GM12878 (cell line): ENCODE measurements at regions not wholly inside any gene's neighbourhood (a gene's known extent, or its start where the extent isn't known, plus 50 kb on each side); places are given as distances from the start of the nearest gene placed in this dataset.

Source experiments
- ATAC-seq: fragments of 200-7000 bp; cut with Tn5 transposase; 3 replicates; pipeline ENCODE4 v1.9.1; 2020; ENCODE audit warnings: mild to moderate bottlenecking, moderate library complexity
- BruUV-seq: library from RNA; stranded (reverse); fragments of 400-500 nt; replicated peaks from 2 replicates; lab custom pipeline; 2021; lab: Mats Ljungman, UMichigan
- CTCF ChIA-PET: fragments of 300-600 bp; sonication (Branson Sonifier 250); formaldehyde crosslinking; extraction: SDS; loops from one replicate; lab custom pipeline; 2021; ENCODE audit warnings: inconsistent platforms; lab: Yijun Ruan, JAX
- POLR2A ChIA-PET: fragments of 350-600 bp; formaldehyde crosslinking; extraction: SDS; loops from one replicate; lab custom pipeline; 2021; ENCODE audit warnings: inconsistent platforms; lab: Charles Lee
- RAD21 ChIA-PET: fragments of 300-600 bp; sonication (Branson Sonifier 250); formaldehyde crosslinking; loops from one replicate; lab custom pipeline; 2023; ENCODE audit warnings: antibody characterized with exemption; ENCODE audit not compliant: unreplicated experiment; lab: Charles Lee
- SMC1A ChIA-PET: fragments of 300-600 bp; sonication (Branson Sonifier 250); formaldehyde crosslinking; loops from one replicate; lab custom pipeline; 2023; ENCODE audit not compliant: unreplicated experiment, uncharacterized antibody; lab: Charles Lee
- DNase-seq: peaks from one replicate; pipeline ENCODE4 v3.0.0-alpha.2; 2011; ENCODE audit warnings: low read depth, low spot score
- FAIRE-seq: peaks from 3 replicates; lab custom pipeline; 2011; peaks lifted over from hg19 to GRCh38; lab: Jason Lieb, UNC
- H2AFZ ChIP-seq: 2 replicates; pipeline ENCODE4 v1.6.0; 2011; ENCODE audit warnings: low read depth, low read length, control low read depth; ENCODE audit not compliant: control insufficient read depth
- H3K27ac ChIP-seq: 2 replicates; pipeline ENCODE4 v1.5.1; 2011; ENCODE audit warnings: control low read depth; ENCODE audit not compliant: control insufficient read depth, insufficient read depth
- H3K27me3 ChIP-seq, 2 experiments: replicated peaks in 1 of 2; 2 replicates each; pipeline versions ENCODE4 v1.6.0 to v1.6.1; 2011; ENCODE audit warnings: low read length in 1 of 2; ENCODE audit not compliant: control insufficient read depth in 2 of 2, insufficient read depth in 2 of 2
- H3K36me3 ChIP-seq, 2 experiments: 2 replicates each; pipeline ENCODE4 v1.5.1; 2011; ENCODE audit warnings: low read length in 1 of 2; ENCODE audit not compliant: control insufficient read depth in 2 of 2, insufficient read depth in 2 of 2
- H3K4me1 ChIP-seq: 2 replicates; pipeline ENCODE4 v1.6.1; 2011; ENCODE audit warnings: mild to moderate bottlenecking, low read length, moderate library complexity, mixed read lengths; ENCODE audit not compliant: control insufficient read depth, insufficient read depth
- H3K4me2 ChIP-seq: 2 replicates; pipeline ENCODE4 v1.6.0; 2011; ENCODE audit warnings: control low read depth; ENCODE audit not compliant: control insufficient read depth, insufficient read depth
- H3K4me3 ChIP-seq: fragments of 200-600 bp; sonication (generic); 2 replicates; pipeline ENCODE4 v1.5.1; 2016
- H3K79me2 ChIP-seq: 2 replicates; pipeline ENCODE4 v1.6.0; 2011; ENCODE audit warnings: low read length; ENCODE audit not compliant: control insufficient read depth, insufficient read depth
- H3K9ac ChIP-seq: 2 replicates; pipeline ENCODE4 v1.8.0; 2011; ENCODE audit warnings: low read length, control low read depth, mixed read lengths; ENCODE audit not compliant: control insufficient read depth, insufficient read depth
- H3K9me3 ChIP-seq: replicated peaks from 3 replicates; pipeline ENCODE4 v1.5.1; 2011; ENCODE audit warnings: mild to moderate bottlenecking, low read length; ENCODE audit not compliant: control insufficient read depth, insufficient read depth
- H4K20me1 ChIP-seq: 2 replicates; pipeline ENCODE4 v1.6.0; 2011; ENCODE audit not compliant: control insufficient read depth, insufficient read depth
- CBX5 ChIP-seq: sonication (generic); IDR thresholded peaks from 2 replicates; pipeline ENCODE4 v1.6.1; 2016; ENCODE audit warnings: low read depth, moderate library complexity, mild to moderate bottlenecking, inconsistent platforms
- GABPA ChIP-seq: IDR thresholded peaks from 2 replicates; pipeline ENCODE4 v1.6.1; 2014; ENCODE audit warnings: antibody characterized with exemption, low read depth, mild to moderate bottlenecking, inconsistent platforms
- KLF5 ChIP-seq: fragments of 450-650 bp; IDR thresholded peaks from 2 replicates; pipeline ENCODE4 v1.6.1; 2014; ENCODE audit warnings: mild to moderate bottlenecking; ENCODE audit not compliant: partially characterized antibody
- MYC ChIP-seq: IDR thresholded peaks from 2 replicates; pipeline ENCODE4 v1.6.1; 2011; ENCODE audit warnings: mild to moderate bottlenecking, low read length, moderate library complexity, inconsistent platforms; ENCODE audit not compliant: insufficient read depth, insufficient replicate concordance, insufficient read length, severe bottlenecking
- NBN ChIP-seq: fragments of 450-650 bp; IDR thresholded peaks from 2 replicates; pipeline ENCODE4 v1.6.1; 2016
- PRDM15 ChIP-seq: fragments of 450-650 bp; formaldehyde crosslinking; IDR thresholded peaks from 2 replicates; pipeline ENCODE4 v1.4.0; 2020; ENCODE audit warnings: mild to moderate bottlenecking, moderate library complexity
- RAD21 ChIP-seq: IDR thresholded peaks from 2 replicates; pipeline ENCODE4 v1.6.1; 2011; ENCODE audit warnings: mild to moderate bottlenecking, low read depth, low read length, moderate library complexity; ENCODE audit not compliant: insufficient read depth
- SP1 ChIP-seq: IDR thresholded peaks from one replicate; pipeline ENCODE4 v1.6.1; 2011; ENCODE audit warnings: low read depth, low read length
- SREBF1 ChIP-seq: IDR thresholded peaks from 2 replicates; pipeline ENCODE4 v1.6.1; 2012; ENCODE audit warnings: mild to moderate bottlenecking, low read length
- STAT1 ChIP-seq: fragments of 450-650 bp; conservative IDR thresholded peaks from 2 replicates; pipeline ENCODE4 v1.6.1; 2014; ENCODE audit warnings: antibody characterized with exemption, mild to moderate bottlenecking
- SUPT20H ChIP-seq: IDR thresholded peaks from 2 replicates; pipeline ENCODE4 v1.6.1; 2011; ENCODE audit warnings: low read depth, mild to moderate bottlenecking, low read length, moderate library complexity, borderline replicate concordance; ENCODE audit not compliant: control insufficient read depth
- USF1 ChIP-seq: IDR thresholded peaks from 2 replicates; pipeline ENCODE4 v1.6.1; 2011; ENCODE audit warnings: borderline replicate concordance, low read depth, mild to moderate bottlenecking, moderate library complexity, mixed read lengths, low read length; ENCODE audit not compliant: insufficient read depth; ENCODE audit errors: extremely low read length
- WRNIP1 ChIP-seq: IDR thresholded peaks from 2 replicates; pipeline ENCODE4 v1.6.1; 2011; ENCODE audit warnings: low read depth, low read length, improper control_type of control experiment, borderline replicate concordance
- YBX1 ChIP-seq: fragments of 450-650 bp; IDR thresholded peaks from 2 replicates; pipeline ENCODE4 v1.6.1; 2016; ENCODE audit warnings: antibody characterized with exemption
- ZNF274 ChIP-seq: IDR thresholded peaks from one replicate; pipeline ENCODE4 v1.8.0; 2011; ENCODE audit not compliant: insufficient read length, insufficient read depth
- ZSCAN29 ChIP-seq: fragments of 450-650 bp; IDR thresholded peaks from 2 replicates; pipeline ENCODE4 v1.6.1; 2017; ENCODE audit warnings: mild to moderate bottlenecking, moderate library complexity
- WGBS: methylation state at CpG from one replicate; pipeline ENCODE4 v1.1.6; 2016; ENCODE audit warnings: low lambda C conversion rate; ENCODE audit not compliant: insufficient replicate concordance, insufficient coverage; ENCODE audit errors: missing lambda C conversion rate; 5-methylcytosine and 5-hydroxymethylcytosine counted together
- in situ Hi-C: fragments of 300-500 bp; cut with MboI; formaldehyde crosslinking; loops from 9 replicates; pipeline ENCODE4 v1.14.3; 2018; ENCODE audit warnings: mixed read lengths
- intact Hi-C: fragments of 100-400 bp; cut with micrococcal nuclease; formaldehyde crosslinking; loops from one replicate; pipeline ENCODE4 v1.14.2; 2022; ENCODE audit not compliant: unreplicated experiment
- TF ChIP-seq, protein P1 (sequence below): fragments of 450-650 bp; formaldehyde crosslinking; IDR thresholded peaks from 2 replicates; pipeline ENCODE4 v1.5.0; 2022; ENCODE audit warnings: mild to moderate bottlenecking, missing genetic modification characterization

DNA sequence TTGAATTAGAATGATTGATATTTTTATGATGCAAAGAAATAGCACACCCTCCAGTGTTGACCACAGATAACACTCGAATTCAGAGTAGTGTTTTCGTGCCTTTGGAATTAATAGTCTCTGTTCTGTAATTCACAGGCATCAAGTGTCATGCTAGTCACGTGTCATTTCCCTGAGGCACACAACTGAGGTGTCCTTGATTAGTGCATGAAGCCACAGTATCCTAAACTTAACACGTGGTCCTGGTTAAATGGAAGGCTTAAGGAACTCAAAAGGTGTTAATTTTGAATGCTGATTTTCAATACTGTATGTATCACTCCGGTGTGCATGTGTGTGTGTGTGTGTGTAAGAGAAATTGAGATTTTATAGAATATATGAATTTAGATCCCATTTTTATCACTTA, 625.6 kb downstream of the TMEM114 start:
- SMC1A ChIA-PET, result no interaction called here
- no peak overlapping the region for H3K27ac ChIP-seq
- WGBS, result 0% methylated on average over 5 of the region's 5 CpGs
- no peak overlapping the region for H3K4me2 ChIP-seq
- no peak for FAIRE-seq
- TF ChIP-seq, protein P1, sequence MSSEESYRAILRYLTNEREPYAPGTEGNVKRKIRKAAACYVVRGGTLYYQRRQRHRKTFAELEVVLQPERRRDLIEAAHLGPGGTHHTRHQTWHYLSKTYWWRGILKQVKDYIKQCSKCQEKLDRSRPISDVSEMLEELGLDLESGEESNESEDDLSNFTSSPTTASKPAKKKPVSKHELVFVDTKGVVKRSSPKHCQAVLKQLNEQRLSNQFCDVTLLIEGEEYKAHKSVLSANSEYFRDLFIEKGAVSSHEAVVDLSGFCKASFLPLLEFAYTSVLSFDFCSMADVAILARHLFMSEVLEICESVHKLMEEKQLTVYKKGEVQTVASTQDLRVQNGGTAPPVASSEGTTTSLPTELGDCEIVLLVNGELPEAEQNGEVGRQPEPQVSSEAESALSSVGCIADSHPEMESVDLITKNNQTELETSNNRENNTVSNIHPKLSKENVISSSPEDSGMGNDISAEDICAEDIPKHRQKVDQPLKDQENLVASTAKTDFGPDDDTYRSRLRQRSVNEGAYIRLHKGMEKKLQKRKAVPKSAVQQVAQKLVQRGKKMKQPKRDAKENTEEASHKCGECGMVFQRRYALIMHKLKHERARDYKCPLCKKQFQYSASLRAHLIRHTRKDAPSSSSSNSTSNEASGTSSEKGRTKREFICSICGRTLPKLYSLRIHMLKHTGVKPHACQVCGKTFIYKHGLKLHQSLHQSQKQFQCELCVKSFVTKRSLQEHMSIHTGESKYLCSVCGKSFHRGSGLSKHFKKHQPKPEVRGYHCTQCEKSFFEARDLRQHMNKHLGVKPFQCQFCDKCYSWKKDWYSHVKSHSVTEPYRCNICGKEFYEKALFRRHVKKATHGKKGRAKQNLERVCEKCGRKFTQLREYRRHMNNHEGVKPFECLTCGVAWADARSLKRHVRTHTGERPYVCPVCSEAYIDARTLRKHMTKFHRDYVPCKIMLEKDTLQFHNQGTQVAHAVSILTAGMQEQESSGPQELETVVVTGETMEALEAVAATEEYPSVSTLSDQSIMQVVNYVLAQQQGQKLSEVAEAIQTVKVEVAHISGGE (CRISPR knock-in tag), result no peak
- TF ChIP-seq MYC (no peak), USF1 (no peak), ZNF274 (no peak), SUPT20H (no peak), STAT1 (no peak), ZSCAN29 (no peak), WRNIP1 (no peak), SP1 (no peak), NBN (no peak), YBX1 (no peak), KLF5 (no peak), CBX5 (no peak), GABPA (no peak), PRDM15 (CRISPR knock-in tag) (no peak), RAD21 (no peak), SREBF1 (no peak)
- POLR2A ChIA-PET, result no interaction called here
- H3K9ac ChIP-seq, result no peak overlapping the region
- H4K20me1 ChIP-seq, result no peaks in the 10 kb centered on the region
- no peak overlapping the region for H2AFZ ChIP-seq
- no peaks in the 10 kb centered on the region for H3K36me3 ChIP-seq
- no peak for DNase-seq
- no peaks in the 10 kb centered on the region for H3K79me2 ChIP-seq
- H3K4me1 ChIP-seq, result no peaks in the 10 kb centered on the region
- ATAC-seq, result no peak
- BruUV-seq, result no TSS peak
- no peak overlapping the region for H3K4me3 ChIP-seq
- intact Hi-C loops, result no loop called here
- RAD21 ChIA-PET, result no interaction called here
- H3K27me3 ChIP-seq, result no peaks in the 10 kb centered on the region
- H3K9me3 ChIP-seq, result no peaks in the 10 kb centered on the region
- CTCF ChIA-PET, result no interaction called here
- in situ Hi-C loops, result no loop called here
